Limb (tissue), 2 donors: ENCODE measurements at regions not wholly inside any gene's neighbourhood (a gene's known extent, or its start where the extent isn't known, plus 50 kb on each side); places are given as distances from the start of the nearest gene placed in this dataset.
"Not testable (repeated sequence)": the region's sequence is repeated elsewhere in the genome, so short reads cannot be mapped to it uniquely, and the experiment has no call there.

Experiments used
- DNase-seq, 2 donors: peaks; one replicate each; pipeline ENCODE4 v3.0.0-alpha.2; 2016; ENCODE audit errors: extremely low spot score in 2 of 2

DNA sequence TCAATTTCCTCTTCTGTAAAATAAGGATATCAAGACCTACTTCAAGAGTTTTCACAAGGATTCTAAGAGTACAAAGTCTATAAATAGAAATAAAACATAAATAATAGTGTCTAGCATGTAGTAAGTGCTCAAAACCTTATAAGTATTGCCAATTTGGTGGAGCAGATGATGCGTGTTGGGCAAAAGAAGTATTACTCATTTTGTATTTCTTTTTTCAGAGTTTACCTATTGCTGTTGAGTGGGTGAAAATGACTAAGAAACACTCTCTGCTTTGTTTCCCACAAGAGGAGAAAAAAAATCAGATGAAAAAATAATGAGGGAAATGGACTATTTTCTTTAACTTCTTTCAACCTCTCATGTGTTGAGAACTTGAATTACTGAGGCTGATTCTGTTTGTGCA is 103.3 kb upstream of the KCNK2 start:
- DNase-seq: no peak

DNA sequence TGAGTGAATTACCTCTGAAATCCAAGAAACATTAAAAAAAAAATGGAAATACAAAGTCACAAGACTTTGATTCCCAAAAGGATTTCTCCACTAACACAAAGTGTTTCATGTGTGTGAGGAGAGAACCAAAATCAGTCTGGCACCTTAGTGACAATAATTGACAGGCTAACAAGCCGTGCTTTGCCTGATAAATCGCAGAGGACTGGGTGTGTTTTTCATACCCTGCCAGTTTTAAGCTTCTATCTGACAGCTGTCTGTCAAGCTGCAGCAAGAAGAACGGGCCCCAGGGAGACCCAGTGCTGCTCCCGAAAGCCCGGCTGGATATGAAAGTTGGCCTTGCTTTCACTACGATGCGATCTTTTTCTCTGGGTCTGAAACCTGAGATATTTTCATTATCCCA is 101.6 kb upstream of the KCNK2 start:
- DNase-seq: no peak

- DNase-seq: no peak
Observed at GRCh38 chr1:214983126-214983869, 99.2 kb upstream of the KCNK2 start.

- DNase-seq: no peak
Observed at GRCh38 chr1:214989341-214989740, 93.2 kb upstream of the KCNK2 start.

DNA sequence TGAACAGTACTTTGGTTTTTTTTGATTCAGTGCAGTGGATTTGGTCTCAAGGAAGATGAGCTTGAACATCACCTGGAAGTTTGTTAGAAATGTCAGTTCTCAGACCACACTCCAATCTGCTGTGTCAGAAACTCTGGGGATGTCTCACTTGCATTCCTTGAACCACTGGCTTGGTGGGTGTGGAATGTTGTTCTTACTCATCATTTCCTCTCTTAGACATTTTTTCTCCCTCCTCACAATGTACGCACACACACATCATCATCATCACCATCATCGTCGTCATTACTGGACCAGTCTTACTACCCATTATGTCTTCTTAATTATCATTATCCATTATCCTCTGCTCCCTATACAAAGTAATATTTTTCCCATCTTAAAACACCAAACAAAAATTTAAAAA is 91.9 kb upstream of the KCNK2 start:
- no peak for DNase-seq

DNA sequence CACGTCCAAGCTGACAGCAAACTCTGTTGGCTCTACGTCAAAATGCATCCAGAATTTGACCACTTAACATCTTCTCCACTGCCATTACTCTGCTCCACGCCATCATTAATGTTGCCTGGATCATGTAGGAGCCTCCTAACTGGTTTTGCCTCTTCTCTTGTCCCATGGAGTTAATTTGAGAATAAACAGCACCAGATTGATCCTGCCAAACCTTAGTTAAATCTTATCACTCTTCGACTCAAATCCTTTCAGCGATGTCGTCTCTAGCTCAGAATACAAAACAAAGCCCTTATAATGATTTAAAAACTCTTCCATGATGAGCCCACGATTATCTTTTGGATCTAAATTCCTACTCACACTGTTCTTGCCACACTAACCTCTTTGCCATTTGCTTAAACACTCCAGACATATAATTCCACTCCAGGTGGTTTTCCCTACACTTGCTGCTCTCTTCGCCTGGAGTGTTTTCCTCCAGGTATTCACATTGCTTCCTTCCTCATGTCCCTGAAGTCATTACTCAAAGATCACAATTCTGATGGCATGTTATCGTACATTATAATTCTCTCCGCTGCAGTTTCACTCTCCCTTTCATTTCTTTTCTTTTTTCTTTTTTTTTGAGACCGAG is 90.7 kb upstream of the KCNK2 start:
- DNase-seq: no peak

DNA sequence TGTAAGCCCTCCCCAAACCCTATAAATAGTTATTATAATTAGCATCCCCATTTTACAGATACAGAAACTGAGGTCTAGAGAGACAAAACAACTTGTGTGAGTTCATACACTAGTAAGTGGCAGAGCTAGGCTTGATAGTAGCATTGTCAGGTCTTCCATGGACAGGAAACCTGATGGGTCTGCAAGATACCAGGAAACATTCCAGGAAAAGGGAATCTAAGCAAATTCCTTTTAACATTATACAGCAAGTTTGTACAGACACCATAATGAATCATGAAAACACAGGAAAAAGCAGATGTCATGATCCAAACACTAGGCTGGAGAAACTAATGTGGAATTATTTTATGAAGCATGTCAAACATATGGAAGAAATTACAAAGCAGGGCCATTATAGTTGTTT is 89.1 kb upstream of the KCNK2 start:
- DNase-seq: no peak

- DNase-seq: no peak
Observed at GRCh38 chr1:214997685-214998084, 84.9 kb upstream of the KCNK2 start.

GRCh38 chr1:215001419-215002021 is 81.0 kb upstream of the KCNK2 start:
- no peak for DNase-seq

GRCh38 chr1:215002471-215002870 is 80.1 kb upstream of the KCNK2 start:
- no peak for DNase-seq

- no peak for DNase-seq
Observed at GRCh38 chr1:215003686-215004085, 78.9 kb upstream of the KCNK2 start.

DNA sequence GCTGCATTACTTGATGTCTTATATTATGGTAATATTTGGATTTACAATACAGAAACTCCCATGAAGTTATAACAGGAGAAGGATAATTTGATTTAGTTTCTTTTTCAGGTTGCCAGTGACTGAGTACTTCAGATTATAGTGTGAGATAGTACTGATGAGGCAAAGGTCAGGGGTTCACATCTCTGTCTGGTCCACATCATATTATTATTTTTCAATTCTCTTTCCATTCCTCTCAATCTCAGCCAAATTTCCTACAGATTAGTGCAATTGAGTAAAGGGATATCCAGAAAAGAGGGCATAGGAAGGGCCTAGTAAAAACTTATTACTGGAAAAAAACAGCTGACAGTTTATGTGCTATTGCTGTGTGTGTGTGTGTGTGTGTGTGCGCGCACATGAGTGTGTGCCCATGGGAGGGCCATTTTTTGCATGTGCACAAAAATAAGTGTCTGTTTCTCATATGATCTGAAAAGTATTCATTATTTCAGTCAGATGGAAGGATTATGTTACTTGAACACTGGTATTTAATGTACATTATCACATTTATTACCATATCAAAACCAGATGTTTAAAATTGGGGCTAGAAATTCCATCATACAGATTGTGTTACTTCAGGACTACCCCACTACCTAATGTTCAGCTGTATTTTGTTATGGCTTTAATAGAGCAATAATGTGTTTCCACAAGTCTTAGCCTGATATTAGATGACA is 78.3 kb upstream of the KCNK2 start:
- DNase-seq: peak; percentile 51 to 67

GRCh38 chr1:215005078-215005477 is 77.5 kb upstream of the KCNK2 start:
- DNase-seq: peak in 1 of 2 donors; percentile 48

- no peak for DNase-seq
Observed at GRCh38 chr1:215005656-215006345, 76.7 kb upstream of the KCNK2 start.

DNA sequence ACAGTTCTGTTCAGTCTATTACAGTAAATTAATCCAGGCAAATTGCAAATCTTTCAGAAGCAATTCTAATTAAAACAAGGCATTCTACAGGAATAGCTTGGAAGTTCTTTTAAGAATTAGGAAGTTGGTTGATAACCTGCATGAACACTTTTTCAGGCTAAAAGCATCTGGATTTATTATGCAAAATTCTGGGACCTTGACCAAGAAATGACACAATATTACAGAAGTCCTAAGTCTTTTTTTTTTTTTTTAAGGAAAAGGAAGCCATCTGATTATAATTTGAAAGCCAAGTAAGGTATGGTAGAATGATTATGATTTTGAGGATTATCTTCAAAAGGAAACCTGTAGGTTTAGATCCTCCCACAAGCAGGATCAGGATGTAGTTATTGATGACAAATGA is 74.7 kb upstream of the KCNK2 start:
- no peak for DNase-seq

DNA sequence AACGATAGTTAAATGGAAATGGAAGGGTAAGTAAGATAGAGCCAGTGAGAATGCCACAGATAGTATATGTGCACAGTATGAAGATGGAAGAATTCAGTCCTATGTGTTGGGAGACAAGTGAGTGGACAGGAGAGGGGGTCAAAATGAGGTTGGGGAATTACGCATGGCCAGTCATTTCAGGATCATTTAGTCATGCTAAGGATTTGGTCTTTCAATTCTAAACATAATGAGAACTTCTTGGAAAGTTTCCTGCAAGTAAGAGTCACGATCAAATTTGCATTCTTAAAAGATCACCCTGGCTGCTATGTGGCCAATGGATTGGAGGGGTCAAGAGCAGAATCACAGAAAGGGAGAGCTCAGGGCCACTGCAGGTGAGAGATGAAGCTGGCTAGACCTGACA is 64.0 kb upstream of the KCNK2 start:
- no peak for DNase-seq

GRCh38 chr1:215022204-215022603 is 60.3 kb upstream of the KCNK2 start:
- no peak for DNase-seq

- DNase-seq: no peak
Observed at GRCh38 chr1:215022741-215023141, 59.8 kb upstream of the KCNK2 start.

- no peak for DNase-seq
Observed at GRCh38 chr1:215023155-215023832, 59.2 kb upstream of the KCNK2 start.

GRCh38 chr1:215028954-215029353 is 53.6 kb upstream of the KCNK2 start:
- DNase-seq: no peak

- not testable (repeated sequence) for DNase-seq
Observed at GRCh38 chr1:215030581-215030980, 52.0 kb upstream of the KCNK2 start.
